CD4-positive, alpha-beta T cell (primary cell): ENCODE measurements at regions not wholly inside any gene's neighbourhood (a gene's known extent, or its start where the extent isn't known, plus 50 kb on each side); places are given as distances from the start of the nearest gene placed in this dataset.

Source experiments
- ATAC-seq: fragments of 200-7000 bp; cut with Tn5 transposase; one replicate; pipeline ENCODE4 v1.10.0; 2022; ENCODE audit warnings: mild to moderate bottlenecking; ENCODE audit not compliant: poor library complexity
- CTCF ChIA-PET: fragments of 350-600 bp; sonication (Branson Sonifier 250); formaldehyde crosslinking; loops from one replicate; lab custom pipeline; 2021; ENCODE audit warnings: antibody characterized with exemption, inconsistent platforms; lab: Charles Lee
- POLR2A ChIA-PET: fragments of 350-600 bp; sonication (Branson Sonifier 250); formaldehyde crosslinking; loops from one replicate; lab custom pipeline; 2021; ENCODE audit warnings: antibody characterized with exemption, inconsistent platforms; lab: Charles Lee
- DNase-seq, 14 experiments: peaks; one replicate each; pipeline ENCODE4 v3.0.0-alpha.2; 2013 to 2020; ENCODE audit warnings: mixed read lengths in 2 of 14
- H3K27ac ChIP-seq, 2 donors: one replicate each; pipeline versions ENCODE4 v1.5.1 to v1.7.0; 2013; ENCODE audit warnings: low read length in 2 of 2, low read depth in 1 of 2, mild to moderate bottlenecking in 1 of 2
- H3K27me3 ChIP-seq, 2 experiments: 1 replicate in 1 of 2; 2 replicates in 1 of 2; pipeline versions ENCODE4 v1.6.1 to v1.7.0; 2013; ENCODE audit warnings: low read length in 2 of 2, control low read depth in 1 of 2, mild to moderate bottlenecking in 1 of 2, moderate library complexity in 1 of 2; ENCODE audit not compliant: insufficient read depth in 2 of 2, control insufficient read depth in 1 of 2
- H3K36me3 ChIP-seq: one replicate; pipeline ENCODE4 v1.6.1; 2013; ENCODE audit warnings: low read length, control low read depth; ENCODE audit not compliant: insufficient read depth
- H3K4me1 ChIP-seq: one replicate; pipeline ENCODE4 v1.6.1; 2013; ENCODE audit warnings: low read length, control low read depth; ENCODE audit not compliant: insufficient read depth
- H3K4me3 ChIP-seq: one replicate; pipeline ENCODE4 v1.5.1; 2013; ENCODE audit warnings: mild to moderate bottlenecking, low read length, moderate library complexity
- H3K9me3 ChIP-seq, 2 experiments: 1 replicate in 1 of 2; 2 replicates in 1 of 2; pipeline versions ENCODE4 v1.6.1 to v1.7.0; 2013; ENCODE audit warnings: low read length in 2 of 2, mild to moderate bottlenecking in 2 of 2, control low read depth in 1 of 2, moderate library complexity in 1 of 2; ENCODE audit not compliant: control insufficient read depth in 1 of 2, insufficient read depth in 1 of 2
- H3K27ac Mint-ChIP-seq: one replicate; pipeline ENCODE4 v1.8.0; 2020; ENCODE audit warnings: mixed read lengths
- H3K27me3 Mint-ChIP-seq: one replicate; pipeline ENCODE4 v1.8.0; 2021; ENCODE audit warnings: mixed read lengths
- H3K36me3 Mint-ChIP-seq: one replicate; pipeline ENCODE4 v1.8.0; 2021; ENCODE audit warnings: low read depth, mixed read lengths
- H3K4me1 Mint-ChIP-seq: one replicate; pipeline ENCODE4 v1.8.0; 2021; ENCODE audit warnings: low read depth, mixed read lengths
- H3K4me3 Mint-ChIP-seq: one replicate; pipeline ENCODE4 v1.8.0; 2020; ENCODE audit warnings: mild to moderate bottlenecking, mixed read lengths
- H3K9me3 Mint-ChIP-seq: one replicate; pipeline ENCODE4 v1.8.0; 2020; ENCODE audit warnings: mixed read lengths
- intact Hi-C, 2 experiments: fragments of 100-400 bp; cut with DNase I in 1 of 2; cut with micrococcal nuclease in 1 of 2; formaldehyde crosslinking; loops; one replicate each; pipeline versions ENCODE4 v1.15.1 to v1.9.0; 2023 to 2025; cut with DNase I, micrococcal nuclease
- TF ChIP-seq, protein P1 (sequence below): fragments of 200-600 bp; IDR thresholded peaks from one replicate; pipeline ENCODE4 v1.8.0; 2022; ENCODE audit warnings: antibody characterized with exemption, mild to moderate bottlenecking

DNA sequence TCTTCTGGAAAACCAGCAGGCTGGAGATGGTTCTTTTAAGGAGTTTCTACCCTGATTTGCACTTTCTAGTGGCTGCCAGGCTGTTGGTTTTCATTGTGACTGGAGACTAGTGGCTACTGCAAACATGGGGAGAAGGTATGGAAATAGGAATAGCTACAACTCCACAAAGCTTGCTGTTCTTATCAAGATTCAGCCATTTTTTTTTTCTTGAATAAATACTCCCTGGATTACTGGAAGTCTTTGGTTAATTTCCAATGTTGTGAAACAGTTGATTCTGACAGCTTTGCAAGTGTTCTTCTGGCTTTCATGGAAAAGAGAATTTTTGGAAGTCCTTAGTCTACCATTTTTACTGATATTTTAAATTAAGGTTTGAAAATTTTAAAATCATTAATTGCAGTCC lies 277.7 kb downstream of the HS3ST3A1 start:
- Histone ChIP-seq H3K27me3 (peaks cover 0 to 5% of the 10 kb centered on the region in 2 experiments), H3K9me3 (no peaks in the 10 kb centered on the region), H3K4me3 (no peak overlapping the region), H3K27ac (no peak overlapping the region), H3K4me1 (no peaks in the 10 kb centered on the region), H3K36me3 (no peaks in the 10 kb centered on the region)
- POLR2A ChIA-PET: no interaction called here
- Mint-ChIP-seq H3K4me3 (no peak overlapping the region), H3K36me3 (no peaks in the 10 kb centered on the region), H3K9me3 (no peaks in the 10 kb centered on the region), H3K4me1 (no peaks in the 10 kb centered on the region), H3K27me3 (peaks cover 19% of the 10 kb centered on the region), H3K27ac (no peak overlapping the region)
- CTCF ChIA-PET: no interaction called here
- DNase-seq (no peak), ATAC-seq (no peak)
- intact Hi-C loops: no loop called here
- TF ChIP-seq, protein P1, sequence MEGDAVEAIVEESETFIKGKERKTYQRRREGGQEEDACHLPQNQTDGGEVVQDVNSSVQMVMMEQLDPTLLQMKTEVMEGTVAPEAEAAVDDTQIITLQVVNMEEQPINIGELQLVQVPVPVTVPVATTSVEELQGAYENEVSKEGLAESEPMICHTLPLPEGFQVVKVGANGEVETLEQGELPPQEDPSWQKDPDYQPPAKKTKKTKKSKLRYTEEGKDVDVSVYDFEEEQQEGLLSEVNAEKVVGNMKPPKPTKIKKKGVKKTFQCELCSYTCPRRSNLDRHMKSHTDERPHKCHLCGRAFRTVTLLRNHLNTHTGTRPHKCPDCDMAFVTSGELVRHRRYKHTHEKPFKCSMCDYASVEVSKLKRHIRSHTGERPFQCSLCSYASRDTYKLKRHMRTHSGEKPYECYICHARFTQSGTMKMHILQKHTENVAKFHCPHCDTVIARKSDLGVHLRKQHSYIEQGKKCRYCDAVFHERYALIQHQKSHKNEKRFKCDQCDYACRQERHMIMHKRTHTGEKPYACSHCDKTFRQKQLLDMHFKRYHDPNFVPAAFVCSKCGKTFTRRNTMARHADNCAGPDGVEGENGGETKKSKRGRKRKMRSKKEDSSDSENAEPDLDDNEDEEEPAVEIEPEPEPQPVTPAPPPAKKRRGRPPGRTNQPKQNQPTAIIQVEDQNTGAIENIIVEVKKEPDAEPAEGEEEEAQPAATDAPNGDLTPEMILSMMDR: no peak

DNA sequence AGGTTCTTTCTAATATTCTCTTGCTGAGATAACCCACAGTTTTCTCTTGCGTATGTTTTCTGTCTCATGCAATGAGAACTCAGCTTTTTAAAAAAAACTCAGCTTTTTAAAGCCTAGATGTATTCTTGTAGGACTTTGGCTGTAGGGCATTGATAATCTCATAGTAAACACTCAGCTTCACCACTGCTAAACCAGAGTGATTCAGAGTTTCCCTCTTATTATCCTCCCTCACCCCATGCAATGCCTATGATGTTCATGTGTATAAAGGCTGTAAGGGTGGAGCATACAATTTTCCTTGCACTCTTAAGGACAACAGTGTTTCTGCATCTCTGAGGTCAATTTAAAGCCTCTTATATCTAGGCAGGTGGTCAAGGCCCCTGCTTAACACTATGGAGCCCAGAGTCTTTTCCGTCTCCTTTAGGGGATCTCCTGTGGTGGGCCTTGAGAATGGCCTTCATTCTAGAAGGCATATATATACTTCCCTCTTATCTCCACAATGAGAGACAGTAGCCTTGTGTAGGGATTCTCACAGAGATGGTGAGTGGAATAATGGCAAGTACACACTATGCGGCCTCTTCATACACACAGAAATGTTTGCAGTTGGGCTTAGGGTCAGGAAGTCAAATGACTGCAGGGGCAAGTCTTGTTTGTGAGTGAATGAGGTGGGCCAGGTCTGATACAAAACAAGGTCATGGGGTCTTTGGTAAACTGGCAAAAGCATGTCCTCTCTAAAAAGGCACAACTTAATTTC lies 279.6 kb downstream of the HS3ST3A1 start:
- no peaks in the 10 kb centered on the region for H3K9me3 ChIP-seq
- peaks cover 16% of the 10 kb centered on the region for H3K27me3 Mint-ChIP-seq
- ChIA-PET CTCF (no interaction called here), POLR2A (no interaction called here)
- H3K4me3 ChIP-seq: no peak overlapping the region
- no peak overlapping the region for H3K27ac ChIP-seq
- no peak for ATAC-seq
- H3K4me1 ChIP-seq: no peaks in the 10 kb centered on the region
- H3K9me3 Mint-ChIP-seq: no peaks in the 10 kb centered on the region
- H3K27me3 ChIP-seq: peaks cover 0 to 5% of the 10 kb centered on the region in 2 experiments
- H3K4me1 Mint-ChIP-seq: no peaks in the 10 kb centered on the region
- TF ChIP-seq, protein P1: no peak
- H3K36me3 Mint-ChIP-seq: no peaks in the 10 kb centered on the region
- no peak overlapping the region for H3K4me3 Mint-ChIP-seq
- no peak for DNase-seq
- intact Hi-C loops: no loop called here
- H3K36me3 ChIP-seq: no peaks in the 10 kb centered on the region
- H3K27ac Mint-ChIP-seq: no peak overlapping the region

DNA sequence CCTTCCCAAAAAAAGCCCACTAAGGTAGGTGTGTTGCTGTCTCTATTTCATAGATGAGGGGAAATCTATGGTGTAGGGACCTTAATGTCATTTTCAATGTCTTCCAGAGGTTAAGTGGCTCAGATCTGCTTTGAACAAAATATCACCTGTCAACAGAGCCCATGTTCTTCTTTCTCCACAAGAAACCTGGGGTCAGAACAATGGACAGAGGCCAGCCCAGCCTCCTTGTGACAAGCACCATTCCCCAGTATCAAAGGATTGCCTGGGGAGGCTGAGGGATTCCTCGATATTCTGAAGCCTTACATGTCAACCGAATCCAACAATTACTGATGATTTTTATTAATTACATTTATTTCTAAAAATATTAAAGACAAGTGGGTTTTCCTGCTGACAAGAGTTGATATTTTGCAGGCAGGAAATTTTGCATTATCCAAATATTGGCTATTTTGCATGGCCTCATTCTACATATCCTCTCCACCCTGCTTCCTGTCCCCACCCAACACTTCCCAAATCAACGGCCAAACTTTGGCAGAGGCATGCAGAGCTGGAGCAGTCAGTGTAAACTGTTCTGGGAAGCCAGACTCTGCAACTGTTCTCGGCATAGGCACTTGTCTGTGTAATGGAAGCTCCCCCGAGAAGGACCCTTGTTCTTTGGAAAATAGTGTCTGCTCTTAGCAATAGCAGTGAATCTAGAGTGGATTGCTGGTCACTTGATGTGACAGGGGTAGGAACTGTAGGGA lies 281.5 kb downstream of the HS3ST3A1 start:
- Histone ChIP-seq H3K27me3 (peaks cover 0 to 5% of the 10 kb centered on the region in 2 experiments), H3K36me3 (no peaks in the 10 kb centered on the region), H3K9me3 (no peaks in the 10 kb centered on the region), H3K4me3 (no peak overlapping the region), H3K4me1 (no peaks in the 10 kb centered on the region), H3K27ac (no peak overlapping the region)
- no peak for DNase-seq
- TF ChIP-seq, protein P1: no peak
- POLR2A ChIA-PET: no interaction called here
- Mint-ChIP-seq H3K27me3 (peaks cover 15% of the 10 kb centered on the region), H3K4me1 (no peaks in the 10 kb centered on the region), H3K4me3 (no peak overlapping the region), H3K27ac (no peak overlapping the region), H3K36me3 (no peaks in the 10 kb centered on the region), H3K9me3 (no peaks in the 10 kb centered on the region)
- ATAC-seq: no peak
- CTCF ChIA-PET: no interaction called here
- intact Hi-C loops: no loop called here
